ENCODE measurements at regions not wholly inside any gene's neighbourhood (a gene's known extent, or its start where the extent isn't known, plus 50 kb on each side); places are given as distances from the start of the nearest gene placed in this dataset.
A peak's percentile ranks its signal among the peaks of the same experiment; 100 is the strongest.

- peaks cover 0 to 7% (median 0%) of the 10 kb centered on the region in 5 donors for H3K9me3 Mint-ChIP-seq
- H3K9me3 ChIP-seq (ENCODE audit: low read length): no peaks in the 10 kb centered on the region
- ChIA-PET POLR2A (no interaction called here), CTCF (no interaction called here)
- H3K27ac Mint-ChIP-seq: peak overlapping the region in 1 of 8 donors; percentile 76
- no peak overlapping the region for H3K27ac ChIP-seq (ENCODE audit: low read depth, low read length)
- peak overlapping the region; percentile 38 to 85 (median 79) for H3K4me3 Mint-ChIP-seq
- peaks cover 25 to 29% (median 26%) of the 10 kb centered on the region in 3 donors for H3K4me1 Mint-ChIP-seq
- no peaks in the 10 kb centered on the region for H3K36me3 ChIP-seq (ENCODE audit: insufficient read depth, low read length)
- DNase-seq: no peak
- H3K27me3 ChIP-seq (ENCODE audit: insufficient read depth, low read length, poor library complexity, severe bottlenecking): peaks cover 46% of the 10 kb centered on the region
- peaks cover 24% of the 10 kb centered on the region for H3K4me1 ChIP-seq (ENCODE audit: insufficient read depth, low read length)
- peak overlapping the region; percentile 53 for H3K4me3 ChIP-seq (ENCODE audit: low read length)
- H3K27me3 Mint-ChIP-seq: peaks cover 53 to 68% of the 10 kb centered on the region in 2 donors
- no peaks in the 10 kb centered on the region for H3K36me3 Mint-ChIP-seq
Observed at GRCh38 chr10:100653957-100654781, 91.2 kb upstream of the PAX2 start.

GRCh38 chr10:100654782-100655325 lies 90.5 kb upstream of the PAX2 start:
- H3K27me3 Mint-ChIP-seq: peaks cover 56 to 70% of the 10 kb centered on the region in 2 donors
- peak overlapping the region in 1 of 8 donors; percentile 9 for H3K27ac Mint-ChIP-seq
- peak in 2 of 5 donors; percentile 2 to 27 for DNase-seq
- no peak overlapping the region for H3K27ac ChIP-seq (ENCODE audit: low read depth, low read length)
- CTCF ChIA-PET: no interaction called here
- peaks cover 53% of the 10 kb centered on the region for H3K27me3 ChIP-seq (ENCODE audit: insufficient read depth, low read length, poor library complexity, severe bottlenecking)
- H3K4me1 Mint-ChIP-seq: peaks cover 25 to 29% (median 27%) of the 10 kb centered on the region in 3 donors
- no peaks in the 10 kb centered on the region for H3K36me3 ChIP-seq (ENCODE audit: insufficient read depth, low read length)
- H3K9me3 ChIP-seq (ENCODE audit: low read length): no peaks in the 10 kb centered on the region
- H3K4me3 Mint-ChIP-seq: peak overlapping the region; percentile 38 to 89 (median 82)
- H3K4me3 ChIP-seq (ENCODE audit: low read length): peak overlapping the region; percentile 31
- POLR2A ChIA-PET: no interaction called here
- H3K4me1 ChIP-seq (ENCODE audit: insufficient read depth, low read length): peaks cover 24% of the 10 kb centered on the region
- no peaks in the 10 kb centered on the region for H3K36me3 Mint-ChIP-seq
- H3K9me3 Mint-ChIP-seq: peaks cover 0 to 7% (median 0%) of the 10 kb centered on the region in 5 donors

GRCh38 chr10:100655326-100655759 lies 90.0 kb upstream of the PAX2 start:
- DNase-seq: no peak
- no peaks in the 10 kb centered on the region for H3K36me3 ChIP-seq (ENCODE audit: insufficient read depth, low read length)
- H3K27me3 Mint-ChIP-seq: peaks cover 60 to 71% of the 10 kb centered on the region in 2 donors
- no peaks in the 10 kb centered on the region for H3K9me3 ChIP-seq (ENCODE audit: low read length)
- H3K9me3 Mint-ChIP-seq: peaks cover 0 to 7% (median 0%) of the 10 kb centered on the region in 5 donors
- peaks cover 58% of the 10 kb centered on the region for H3K27me3 ChIP-seq (ENCODE audit: insufficient read depth, low read length, poor library complexity, severe bottlenecking)
- peaks cover 25 to 29% (median 27%) of the 10 kb centered on the region in 3 donors for H3K4me1 Mint-ChIP-seq
- H3K27ac Mint-ChIP-seq: peak overlapping the region in 1 of 8 donors; percentile 29
- H3K36me3 Mint-ChIP-seq: no peaks in the 10 kb centered on the region
- H3K4me3 Mint-ChIP-seq: peak overlapping the region; percentile 38 to 89 (median 80)
- ChIA-PET POLR2A (no interaction called here), CTCF (no interaction called here)
- no peak overlapping the region for H3K27ac ChIP-seq (ENCODE audit: low read depth, low read length)
- H3K4me1 ChIP-seq (ENCODE audit: insufficient read depth, low read length): peaks cover 24% of the 10 kb centered on the region
- peak overlapping the region; percentile 31 for H3K4me3 ChIP-seq (ENCODE audit: low read length)

GRCh38 chr10:100655760-100656421 lies 89.5 kb upstream of the PAX2 start:
- Mint-ChIP-seq H3K4me3 (peak overlapping the region; percentile 38 to 89 (median 80)), H3K36me3 (no peaks in the 10 kb centered on the region), H3K9me3 (peaks cover 0 to 7% (median 0%) of the 10 kb centered on the region in 5 donors), H3K27ac (peak overlapping the region in 1 of 8 donors; percentile 29), H3K4me1 (peaks cover 25 to 29% (median 27%) of the 10 kb centered on the region in 3 donors), H3K27me3 (peaks cover 66 to 75% of the 10 kb centered on the region in 2 donors)
- no peak for DNase-seq
- H3K27me3 ChIP-seq (ENCODE audit: insufficient read depth, low read length, poor library complexity, severe bottlenecking): peaks cover 61% of the 10 kb centered on the region
- H3K27ac ChIP-seq (ENCODE audit: low read depth, low read length): no peak overlapping the region
- CTCF ChIA-PET: no interaction called here
- H3K9me3 ChIP-seq (ENCODE audit: low read length): no peaks in the 10 kb centered on the region
- peaks cover 24% of the 10 kb centered on the region for H3K4me1 ChIP-seq (ENCODE audit: insufficient read depth, low read length)
- H3K4me3 ChIP-seq (ENCODE audit: low read length): no peak overlapping the region
- POLR2A ChIA-PET: no interaction called here
- no peaks in the 10 kb centered on the region for H3K36me3 ChIP-seq (ENCODE audit: insufficient read depth, low read length)

- Mint-ChIP-seq H3K27me3 (peaks cover 71 to 81% of the 10 kb centered on the region in 2 donors), H3K4me1 (peaks cover 25 to 29% (median 27%) of the 10 kb centered on the region in 3 donors), H3K9me3 (peaks cover 0 to 7% (median 0%) of the 10 kb centered on the region in 5 donors), H3K4me3 (no peak overlapping the region), H3K27ac (no peak overlapping the region), H3K36me3 (no peaks in the 10 kb centered on the region)
- DNase-seq: no peak
- Histone ChIP-seq H3K36me3 (ENCODE audit: insufficient read depth, low read length) (no peaks in the 10 kb centered on the region), H3K4me3 (ENCODE audit: low read length) (no peak overlapping the region), H3K9me3 (ENCODE audit: low read length) (no peaks in the 10 kb centered on the region), H3K27ac (ENCODE audit: low read depth, low read length) (no peak overlapping the region), H3K4me1 (ENCODE audit: insufficient read depth, low read length) (peaks cover 24% of the 10 kb centered on the region), H3K27me3 (ENCODE audit: insufficient read depth, low read length, poor library complexity, severe bottlenecking) (peaks cover 63% of the 10 kb centered on the region)
- ChIA-PET CTCF (no interaction called here), POLR2A (no interaction called here)
Observed at GRCh38 chr10:100656454-100656853, 88.9 kb upstream of the PAX2 start.

GRCh38 chr10:100658269-100658668 lies 87.1 kb upstream of the PAX2 start:
- DNase-seq: no peak
- Histone ChIP-seq H3K36me3 (ENCODE audit: insufficient read depth, low read length) (no peaks in the 10 kb centered on the region), H3K27me3 (ENCODE audit: insufficient read depth, low read length, poor library complexity, severe bottlenecking) (peaks cover 49% of the 10 kb centered on the region), H3K27ac (ENCODE audit: low read depth, low read length) (no peak overlapping the region), H3K9me3 (ENCODE audit: low read length) (no peaks in the 10 kb centered on the region), H3K4me1 (ENCODE audit: insufficient read depth, low read length) (peaks cover 23% of the 10 kb centered on the region), H3K4me3 (ENCODE audit: low read length) (no peak overlapping the region)
- Mint-ChIP-seq H3K4me3 (no peak overlapping the region), H3K4me1 (peaks cover 25 to 29% (median 27%) of the 10 kb centered on the region in 3 donors), H3K27ac (no peak overlapping the region), H3K36me3 (no peaks in the 10 kb centered on the region), H3K9me3 (peaks cover 0 to 7% (median 0%) of the 10 kb centered on the region in 5 donors), H3K27me3 (peaks cover 68 to 86% of the 10 kb centered on the region in 2 donors)
- POLR2A ChIA-PET: no interaction called here
- CTCF ChIA-PET: interaction anchor here (0.5 kb wide), 1 partner anchor 419 kb away, joined by 3 read pairs; no protein-coding TSS in a partner anchor

GRCh38 chr10:100659361-100660098 lies 85.9 kb upstream of the PAX2 start:
- H3K27ac Mint-ChIP-seq: peak overlapping the region in 1 of 8 donors; percentile 37
- H3K27me3 Mint-ChIP-seq: peaks cover 66 to 87% of the 10 kb centered on the region in 2 donors
- Histone ChIP-seq H3K4me3 (ENCODE audit: low read length) (no peak overlapping the region), H3K36me3 (ENCODE audit: insufficient read depth, low read length) (no peaks in the 10 kb centered on the region), H3K4me1 (ENCODE audit: insufficient read depth, low read length) (peaks cover 14% of the 10 kb centered on the region), H3K27ac (ENCODE audit: low read depth, low read length) (no peak overlapping the region), H3K27me3 (ENCODE audit: insufficient read depth, low read length, poor library complexity, severe bottlenecking) (peaks cover 40% of the 10 kb centered on the region), H3K9me3 (ENCODE audit: low read length) (no peaks in the 10 kb centered on the region)
- POLR2A ChIA-PET: no interaction called here
- peaks cover 17 to 20% (median 17%) of the 10 kb centered on the region in 3 donors for H3K4me1 Mint-ChIP-seq
- no peak for DNase-seq
- peaks cover 0 to 7% (median 0%) of the 10 kb centered on the region in 5 donors for H3K9me3 Mint-ChIP-seq
- H3K36me3 Mint-ChIP-seq: no peaks in the 10 kb centered on the region
- peak overlapping the region in 2 of 7 donors; percentile 32 to 58 for H3K4me3 Mint-ChIP-seq
- CTCF ChIA-PET: no interaction called here
